Liver (tissue), 8 donors: ENCODE measurements at regions not wholly inside any gene's neighbourhood (a gene's known extent, or its start where the extent isn't known, plus 50 kb on each side); places are given as distances from the start of the nearest gene placed in this dataset.

Experiments used
- DNase-seq: peaks from one replicate; pipeline ENCODE4 v3.0.0-alpha.2; 2017; ENCODE audit warnings: low spot score
- H3K27ac ChIP-seq, 2 donors: one replicate each; pipeline ENCODE4 v1.7.0; 2013; ENCODE audit warnings: inconsistent platforms in 2 of 2, low read length in 2 of 2, control low read depth in 1 of 2, low read depth in 1 of 2, mild to moderate bottlenecking in 1 of 2
- H3K27me3 ChIP-seq, 4 donors: one replicate each; pipeline versions ENCODE4 v1.6.1 to v1.7.0; 2013; ENCODE audit warnings: low read length in 3 of 4, inconsistent platforms in 1 of 4, mild to moderate bottlenecking in 1 of 4, moderate library complexity in 1 of 4; ENCODE audit not compliant: control insufficient read depth in 4 of 4, insufficient read depth in 4 of 4
- H3K36me3 ChIP-seq, 4 donors: one replicate each; pipeline versions ENCODE4 v1.6.1 to v1.7.0; 2013; ENCODE audit warnings: low read length in 3 of 4, mild to moderate bottlenecking in 3 of 4, low read depth in 1 of 4, moderate library complexity in 1 of 4; ENCODE audit not compliant: control insufficient read depth in 4 of 4, insufficient read depth in 3 of 4
- H3K4me1 ChIP-seq, 4 donors: one replicate each; pipeline versions ENCODE4 v1.6.1 to v1.7.0; 2013; ENCODE audit warnings: low read length in 3 of 4, mild to moderate bottlenecking in 3 of 4, moderate library complexity in 1 of 4; ENCODE audit not compliant: control insufficient read depth in 4 of 4, insufficient read depth in 4 of 4
- H3K4me3 ChIP-seq, 3 donors: one replicate each; pipeline versions ENCODE4 v1.6.1 to v1.7.0; 2013; ENCODE audit warnings: low read length in 3 of 3, control low read depth in 1 of 3, low read depth in 1 of 3, mild to moderate bottlenecking in 1 of 3
- H3K9ac ChIP-seq, 2 donors: one replicate each; pipeline ENCODE4 v1.7.0; 2013; ENCODE audit warnings: low read length in 2 of 2, mild to moderate bottlenecking in 2 of 2, moderate library complexity in 2 of 2, control low read depth in 1 of 2, low read depth in 1 of 2
- H3K9me3 ChIP-seq, 4 donors: one replicate each; pipeline versions ENCODE4 v1.6.1 to v1.7.0; 2013; ENCODE audit warnings: low read length in 3 of 4; ENCODE audit not compliant: control insufficient read depth in 4 of 4
- ATF3 ChIP-seq: IDR thresholded peaks from 2 replicates; pipeline ENCODE4 v1.6.1; 2016; ENCODE audit warnings: antibody characterized with exemption
- CTCF ChIP-seq: fragments of 150-350 bp; IDR thresholded peaks from 2 replicates; pipeline ENCODE4 v1.5.1; 2017; ENCODE audit warnings: improper control_type of control experiment, low read depth, low read length; ENCODE audit not compliant: missing input control
- EGR1 ChIP-seq, 2 donors: IDR thresholded peaks; 2 replicates each; pipeline ENCODE4 v1.6.1; 2016 to 2018; ENCODE audit warnings: antibody characterized with exemption in 2 of 2, low read depth in 2 of 2
- FOXA1 ChIP-seq: IDR thresholded peaks from 2 replicates; pipeline ENCODE4 v1.6.1; 2016; ENCODE audit warnings: antibody characterized with exemption
- FOXA2 ChIP-seq: IDR thresholded peaks from 2 replicates; pipeline ENCODE4 v1.6.1; 2016; ENCODE audit warnings: antibody characterized with exemption
- GABPA ChIP-seq, 2 donors: IDR thresholded peaks in 1 of 2; conservative IDR thresholded peaks in 1 of 2; 2 replicates each; pipeline ENCODE4 v1.6.1; 2016; ENCODE audit warnings: antibody characterized with exemption in 2 of 2, mild to moderate bottlenecking in 1 of 2, moderate library complexity in 1 of 2
- HNF4A ChIP-seq, 2 donors: conservative IDR thresholded peaks; 2 replicates each; pipeline ENCODE4 v1.6.1; 2016; ENCODE audit warnings: antibody characterized with exemption in 2 of 2, mild to moderate bottlenecking in 2 of 2
- HNF4G ChIP-seq: IDR thresholded peaks from 2 replicates; pipeline ENCODE4 v1.6.1; 2016; ENCODE audit warnings: antibody characterized with exemption
- JUND ChIP-seq, 2 donors: IDR thresholded peaks; 2 replicates each; pipeline ENCODE4 v1.6.1; 2016; ENCODE audit warnings: antibody characterized with exemption in 2 of 2
- MAX ChIP-seq: IDR thresholded peaks from 2 replicates; pipeline ENCODE4 v1.6.1; 2016; ENCODE audit warnings: antibody characterized with exemption
- NR2F2 ChIP-seq: IDR thresholded peaks from 2 replicates; pipeline ENCODE4 v1.6.1; 2016; ENCODE audit warnings: antibody characterized with exemption
- RAD21 ChIP-seq, 2 donors: IDR thresholded peaks; 2 replicates each; pipeline ENCODE4 v1.6.1; 2016; ENCODE audit warnings: antibody characterized with exemption in 2 of 2, mild to moderate bottlenecking in 2 of 2
- REST ChIP-seq: IDR thresholded peaks from 2 replicates; pipeline ENCODE4 v1.6.1; 2016; ENCODE audit warnings: antibody characterized with exemption, mild to moderate bottlenecking
- RXRA ChIP-seq, 2 donors: IDR thresholded peaks; 2 replicates each; pipeline ENCODE4 v1.6.1; 2017 to 2018; ENCODE audit warnings: antibody characterized with exemption in 2 of 2, mild to moderate bottlenecking in 1 of 2
- SP1 ChIP-seq: IDR thresholded peaks from 2 replicates; pipeline ENCODE4 v1.6.1; 2018; ENCODE audit warnings: antibody characterized with exemption, mild to moderate bottlenecking
- TAF1 ChIP-seq: conservative IDR thresholded peaks from 2 replicates; pipeline ENCODE4 v1.6.1; 2016; ENCODE audit warnings: antibody characterized with exemption, mild to moderate bottlenecking
- YY1 ChIP-seq: IDR thresholded peaks from 2 replicates; pipeline ENCODE4 v1.6.1; 2016; ENCODE audit warnings: antibody characterized with exemption, mild to moderate bottlenecking
- ZBTB33 ChIP-seq: IDR thresholded peaks from 2 replicates; pipeline ENCODE4 v1.6.1; 2016; ENCODE audit warnings: antibody characterized with exemption
- WGBS: extraction: QIAGEN DNeasy Blood & Tissue Kit; methylation state at CpG from one replicate; pipeline ENCODE4 v1.1.7; 2013; 5-methylcytosine and 5-hydroxymethylcytosine counted together
- donor health status: healthy.
- donor health status: healthy.
- donor health status: healthy.
- donor health status: healthy.
- donor health status: healthy.

GRCh38 chr15:70596354-70597055, 166.9 kb downstream of the UACA start:
- Histone ChIP-seq H3K4me3 (no peak overlapping the region), H3K36me3 (no peaks in the 10 kb centered on the region), H3K9me3 (peaks cover 0 to 4% (median 3%) of the 10 kb centered on the region in 4 donors), H3K27ac (no peak overlapping the region), H3K9ac (no peak overlapping the region), H3K4me1 (no peaks in the 10 kb centered on the region), H3K27me3 (no peaks in the 10 kb centered on the region)
- WGBS = 90% methylated on average over 2 of the region's 2 CpGs
- peak; percentile 5 for DNase-seq
- no peak for TF ChIP-seq TAF1
- TF ChIP-seq YY1 = no peak
- no peak for TF ChIP-seq FOXA2
- no peak for TF ChIP-seq JUND (IDR thresholded peaks at IDR 0.05)
- TF ChIP-seq HNF4G = no peak
- TF ChIP-seq MAX = no peak
- no peak for TF ChIP-seq EGR1 (IDR thresholded peaks at IDR 0.05; ENCODE audit: low read depth in 2 of 2)
- no peak for TF ChIP-seq ZBTB33
- no peak for TF ChIP-seq HNF4A (conservative IDR thresholded peaks at IDR 0.05)
- no peak for TF ChIP-seq REST
- no peak for TF ChIP-seq SP1

- H3K36me3 ChIP-seq = no peaks in the 10 kb centered on the region
- no peak for TF ChIP-seq HNF4A (conservative IDR thresholded peaks at IDR 0.05)
- no peak for TF ChIP-seq HNF4G
- TF ChIP-seq RXRA (IDR thresholded peaks at IDR 0.05) = no peak
- no peak for TF ChIP-seq RAD21 (IDR thresholded peaks at IDR 0.05)
- TF ChIP-seq CTCF = no peak
- no peak for TF ChIP-seq JUND (IDR thresholded peaks at IDR 0.05)
- no peak for TF ChIP-seq NR2F2
- no peak for TF ChIP-seq FOXA2
- TF ChIP-seq GABPA (IDR thresholded peaks at IDR 0.05 in 1 of 2, conservative IDR thresholded peaks at IDR 0.05 in 1 of 2) = no peak
- no peak for TF ChIP-seq ATF3
- no peak for TF ChIP-seq SP1
- TF ChIP-seq TAF1 = no peak
- no peak for TF ChIP-seq YY1
- TF ChIP-seq FOXA1 = no peak
- no peak for TF ChIP-seq ZBTB33
- no peak for TF ChIP-seq EGR1 (IDR thresholded peaks at IDR 0.05; ENCODE audit: low read depth in 2 of 2)
- TF ChIP-seq REST = no peak
These were observed 169.6 kb downstream of the UACA start for GRCh38 chr15:70593795-70594194.

More at GRCh38 chr15:70593795-70594194, 169.6 kb downstream of the UACA start:
- Histone ChIP-seq H3K4me3 (no peak overlapping the region), H3K9ac (no peak overlapping the region), H3K27me3 (no peaks in the 10 kb centered on the region), H3K9me3 (peaks cover 0 to 4% (median 3%) of the 10 kb centered on the region in 4 donors), H3K27ac (no peak overlapping the region), H3K4me1 (no peaks in the 10 kb centered on the region)
- no peak for DNase-seq
